Esophagus squamous epithelium (tissue), 4 donors: ENCODE measurements at regions not wholly inside any gene's neighbourhood (a gene's known extent, or its start where the extent isn't known, plus 50 kb on each side); places are given as distances from the start of the nearest gene placed in this dataset.

Experiments used
- CTCF ChIP-seq, 6 experiments: fragments of 450-650 bp in 4 of 6; fragments of 200-600 bp in 2 of 6; sonication (generic) in 2 of 6; IDR thresholded peaks; one replicate each; pipeline ENCODE4 v1.5.1; 2016 to 2019; ENCODE audit warnings: antibody characterized with exemption in 6 of 6, mild to moderate bottlenecking in 4 of 6, moderate library complexity in 4 of 6
- POLR2A ChIP-seq, 4 donors: fragments of 450-650 bp; IDR thresholded peaks; one replicate each; pipeline ENCODE4 v1.6.1; 2017; ENCODE audit warnings: antibody characterized with exemption in 4 of 4, mild to moderate bottlenecking in 4 of 4, moderate library complexity in 3 of 4

GRCh38 chr2:228401065-228401912 is 219.8 kb upstream of the SPHKAP start:
- TF ChIP-seq CTCF (IDR thresholded peaks at IDR 0.05) (no peak), POLR2A (IDR thresholded peaks at IDR 0.05) (no peak)
